Adrenal gland (tissue), 9 donors: ENCODE measurements at regions not wholly inside any gene's neighbourhood (a gene's known extent, or its start where the extent isn't known, plus 50 kb on each side); places are given as distances from the start of the nearest gene placed in this dataset.
"Not testable (repeated sequence)": the region's sequence is repeated elsewhere in the genome, so short reads cannot be mapped to it uniquely, and the experiment has no call there.

ENCODE experiments used
- DNase-seq, 7 donors: peaks; one replicate each; pipeline ENCODE4 v3.0.0-alpha.2; 2019 to 2020
- H3K27ac ChIP-seq, 5 donors: fragments of 200-600 bp; sonication (generic) in 4 of 5; 1 replicate in 3 of 5; 2 replicates in 2 of 5; pipeline versions ENCODE4 v1.5.1 to v1.8.0; 2016 to 2020; ENCODE audit warnings: mild to moderate bottlenecking in 1 of 5
- H3K27me3 ChIP-seq: fragments of 200-600 bp; 2 replicates; pipeline ENCODE4 v1.8.0; 2021
- H3K36me3 ChIP-seq, 2 donors: fragments of 200-600 bp; replicated peaks in 1 of 2; 1 replicate in 1 of 2; 2 replicates in 1 of 2; pipeline versions ENCODE4 v1.5.1 to v1.8.0; 2018 to 2022
- H3K4me1 ChIP-seq, 2 donors: fragments of 200-600 bp; replicated peaks in 1 of 2; 1 replicate in 1 of 2; 2 replicates in 1 of 2; pipeline versions ENCODE4 v1.5.1 to v1.8.0; 2018 to 2021
- H3K4me3 ChIP-seq, 4 donors: fragments of 200-600 bp; sonication (generic) in 3 of 4; one replicate each; pipeline ENCODE4 v1.5.1; 2016 to 2018
- H3K9me3 ChIP-seq, 3 donors: fragments of 200-600 bp; sonication (generic) in 1 of 3; replicated peaks in 1 of 3; 1 replicate in 2 of 3; 2 replicates in 1 of 3; pipeline versions ENCODE4 v1.5.1 to v1.8.0; 2016 to 2021
- POLR2A ChIP-seq, 2 donors: fragments of 450-650 bp; IDR thresholded peaks; one replicate each; pipeline ENCODE4 v1.6.1; 2017; ENCODE audit warnings: antibody characterized with exemption in 2 of 2, mild to moderate bottlenecking in 2 of 2, moderate library complexity in 1 of 2
- WGBS, 4 donors: extraction: QIAGEN DNeasy Blood & Tissue Kit in 2 of 4; methylation state at CpG; one replicate each; pipeline versions ENCODE4 v1.1.5 to v1.1.7; 2013 to 2017; 5-methylcytosine and 5-hydroxymethylcytosine counted together
- intact Hi-C, 2 donors: fragments of 100-400 bp; cut with DNase I; formaldehyde crosslinking; loops; one replicate each; pipeline versions ENCODE4 v1.14.1 to v1.15.0; 2022 to 2023
- TF ChIP-seq, protein P1 (sequence below), 6 experiments: fragments of 450-650 bp in 4 of 6; fragments of 200-600 bp in 2 of 6; sonication (generic) in 1 of 6; IDR thresholded peaks; 1 replicate in 5 of 6; 2 replicates in 1 of 6; pipeline versions ENCODE4 v1.5.1 to v1.8.0; 2016 to 2021; ENCODE audit warnings: antibody characterized with exemption in 6 of 6, mild to moderate bottlenecking in 2 of 6, moderate library complexity in 1 of 6
- donor health status: healthy with polysubstance abuse.
- donor health status: Bipolar disorder and iron deficiency.
- donor health status: DM: yes; HTN: yes; CAD: no.
- donor health status: DM: no; HTN: no; CAD: no.
- donor health status: DM: no; HTN: no; CAD: no.

DNA sequence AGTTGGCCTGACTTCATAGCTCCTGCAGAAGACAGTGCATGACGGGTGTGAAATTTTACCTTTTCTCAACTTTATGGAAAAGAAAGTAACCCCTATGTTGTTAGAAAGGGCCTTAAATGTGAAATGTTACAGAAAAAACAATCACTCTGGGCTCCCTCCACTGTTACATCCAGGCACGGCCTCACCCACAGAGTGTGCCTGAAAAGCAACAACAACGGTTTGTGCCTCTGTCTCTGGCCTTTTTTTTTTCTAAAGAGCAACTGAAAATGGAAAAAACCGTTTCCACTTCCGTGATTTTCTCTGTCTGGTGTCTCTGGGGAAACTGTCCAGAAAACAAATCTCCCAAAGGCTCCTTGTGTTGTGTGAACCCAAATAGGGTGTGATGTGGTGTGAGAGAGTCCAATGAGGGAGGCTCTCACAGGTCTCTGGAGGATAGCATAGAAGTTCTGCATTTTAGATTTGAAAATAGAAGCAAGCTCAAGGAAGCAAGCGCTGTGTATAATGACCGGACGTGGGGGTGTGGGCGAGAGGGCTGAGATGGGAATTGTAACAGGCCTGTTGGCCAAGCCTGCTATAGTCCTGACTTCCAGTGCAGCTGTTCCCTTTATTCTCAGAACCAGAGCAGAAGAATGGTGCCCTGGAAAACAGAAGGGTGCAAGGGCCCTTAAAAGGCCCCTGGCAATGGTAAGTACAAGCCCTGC, 221.8 kb upstream of the TUT7 start:
- no peaks in the 10 kb centered on the region for H3K27me3 ChIP-seq
- H3K9me3 ChIP-seq = no peaks in the 10 kb centered on the region
- H3K27ac ChIP-seq = no peak overlapping the region
- intact Hi-C loops = no loop called here
- no peak for DNase-seq
- H3K4me3 ChIP-seq = no peak overlapping the region
- H3K4me1 ChIP-seq = no peaks in the 10 kb centered on the region
- TF ChIP-seq POLR2A (IDR thresholded peaks at IDR 0.05) = no peak
- TF ChIP-seq, protein P1, sequence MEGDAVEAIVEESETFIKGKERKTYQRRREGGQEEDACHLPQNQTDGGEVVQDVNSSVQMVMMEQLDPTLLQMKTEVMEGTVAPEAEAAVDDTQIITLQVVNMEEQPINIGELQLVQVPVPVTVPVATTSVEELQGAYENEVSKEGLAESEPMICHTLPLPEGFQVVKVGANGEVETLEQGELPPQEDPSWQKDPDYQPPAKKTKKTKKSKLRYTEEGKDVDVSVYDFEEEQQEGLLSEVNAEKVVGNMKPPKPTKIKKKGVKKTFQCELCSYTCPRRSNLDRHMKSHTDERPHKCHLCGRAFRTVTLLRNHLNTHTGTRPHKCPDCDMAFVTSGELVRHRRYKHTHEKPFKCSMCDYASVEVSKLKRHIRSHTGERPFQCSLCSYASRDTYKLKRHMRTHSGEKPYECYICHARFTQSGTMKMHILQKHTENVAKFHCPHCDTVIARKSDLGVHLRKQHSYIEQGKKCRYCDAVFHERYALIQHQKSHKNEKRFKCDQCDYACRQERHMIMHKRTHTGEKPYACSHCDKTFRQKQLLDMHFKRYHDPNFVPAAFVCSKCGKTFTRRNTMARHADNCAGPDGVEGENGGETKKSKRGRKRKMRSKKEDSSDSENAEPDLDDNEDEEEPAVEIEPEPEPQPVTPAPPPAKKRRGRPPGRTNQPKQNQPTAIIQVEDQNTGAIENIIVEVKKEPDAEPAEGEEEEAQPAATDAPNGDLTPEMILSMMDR (IDR thresholded peaks at IDR 0.05) = no peak
- H3K36me3 ChIP-seq = no peaks in the 10 kb centered on the region
- 71 to 89% (median 86%) methylated on average over 9 of the region's 9 CpGs for WGBS, 4 donors

DNA sequence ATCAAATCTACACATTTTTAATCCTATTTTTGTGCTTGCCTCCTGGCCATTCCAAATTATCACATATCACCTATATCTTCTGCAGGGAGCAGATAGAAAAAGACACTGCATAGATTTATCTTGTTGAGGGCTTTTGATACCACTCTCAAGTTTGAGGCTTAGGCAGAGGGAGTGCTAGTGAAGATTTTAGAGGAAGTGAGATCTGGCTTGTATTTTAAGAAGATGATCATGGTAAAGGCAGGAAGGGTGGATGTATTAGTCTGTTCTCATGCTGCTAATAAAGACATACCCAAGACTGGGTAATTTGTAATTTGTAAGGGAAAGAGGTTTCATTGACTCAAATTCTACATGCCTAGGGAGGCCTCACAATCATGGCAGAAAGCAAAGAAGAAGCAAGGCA, 220.9 kb upstream of the TUT7 start:
- H3K4me1 ChIP-seq = no peaks in the 10 kb centered on the region
- no peaks in the 10 kb centered on the region for H3K9me3 ChIP-seq
- no peak for DNase-seq
- H3K27me3 ChIP-seq = no peaks in the 10 kb centered on the region
- intact Hi-C loops = no loop called here
- TF ChIP-seq, protein P1 (IDR thresholded peaks at IDR 0.05) = no peak
- H3K36me3 ChIP-seq = no peaks in the 10 kb centered on the region
- H3K4me3 ChIP-seq = no peak overlapping the region
- H3K27ac ChIP-seq = no peak overlapping the region

DNA sequence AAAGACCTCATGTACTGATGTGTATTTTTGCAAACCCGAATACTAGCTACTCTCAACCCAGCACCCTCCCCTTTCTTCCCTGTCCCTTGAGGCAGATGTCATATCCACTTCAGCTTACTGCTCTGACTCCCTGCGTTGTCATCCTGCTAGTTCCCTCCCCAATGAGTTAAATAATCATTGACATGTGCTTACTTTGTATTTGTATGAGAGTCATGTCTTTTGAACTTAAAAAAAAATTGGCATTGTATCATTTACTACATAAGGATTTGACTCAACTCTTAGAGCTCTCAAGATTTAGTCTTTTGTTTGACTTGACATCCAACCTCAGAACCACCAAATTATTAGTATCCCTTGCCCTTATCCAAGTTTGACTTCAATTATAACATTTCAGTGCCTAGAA, 219.7 kb upstream of the TUT7 start:
- 55 to 71% (median 66%) methylated on average over 2 of the region's 2 CpGs for WGBS, 4 donors
- H3K9me3 ChIP-seq = peaks cover 0 to 4% (median 0%) of the 10 kb centered on the region in 3 donors
- no peak for TF ChIP-seq POLR2A (IDR thresholded peaks at IDR 0.05)
- TF ChIP-seq, protein P1 (IDR thresholded peaks at IDR 0.05) = no peak
- no peak for DNase-seq
- no peak overlapping the region for H3K4me3 ChIP-seq
- intact Hi-C loops = no loop called here
- H3K27me3 ChIP-seq = no peaks in the 10 kb centered on the region
- H3K4me1 ChIP-seq = no peaks in the 10 kb centered on the region
- no peaks in the 10 kb centered on the region for H3K36me3 ChIP-seq
- no peak overlapping the region for H3K27ac ChIP-seq

DNA sequence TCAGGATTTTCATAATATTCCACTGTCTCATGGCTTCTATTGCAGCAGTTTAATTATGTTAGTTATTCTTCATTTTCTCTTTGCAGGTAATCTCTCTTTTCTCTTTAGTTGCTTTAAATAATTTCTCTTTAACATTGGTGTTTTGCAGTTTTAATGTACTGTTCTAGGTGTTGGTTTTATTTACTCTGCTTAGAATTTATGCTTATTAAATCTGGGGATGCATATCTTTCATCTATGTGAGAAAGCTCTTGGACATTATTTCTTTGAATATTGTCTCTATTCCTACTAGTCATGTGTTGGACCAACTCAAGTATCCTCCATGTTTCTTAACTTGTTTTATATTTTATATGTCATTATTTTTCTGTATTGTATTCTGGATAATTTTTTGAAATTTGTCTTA, 218.7 kb upstream of the TUT7 start:
- no peaks in the 10 kb centered on the region for H3K36me3 ChIP-seq
- intact Hi-C loops = no loop called here
- TF ChIP-seq, protein P1 (IDR thresholded peaks at IDR 0.05) = no peak
- no peak for TF ChIP-seq POLR2A (IDR thresholded peaks at IDR 0.05)
- peaks cover 0 to 5% (median 0%) of the 10 kb centered on the region in 3 donors for H3K9me3 ChIP-seq
- H3K4me1 ChIP-seq = no peaks in the 10 kb centered on the region
- no peak overlapping the region for H3K27ac ChIP-seq
- no peak for DNase-seq
- H3K27me3 ChIP-seq = no peaks in the 10 kb centered on the region
- no peak overlapping the region for H3K4me3 ChIP-seq

DNA sequence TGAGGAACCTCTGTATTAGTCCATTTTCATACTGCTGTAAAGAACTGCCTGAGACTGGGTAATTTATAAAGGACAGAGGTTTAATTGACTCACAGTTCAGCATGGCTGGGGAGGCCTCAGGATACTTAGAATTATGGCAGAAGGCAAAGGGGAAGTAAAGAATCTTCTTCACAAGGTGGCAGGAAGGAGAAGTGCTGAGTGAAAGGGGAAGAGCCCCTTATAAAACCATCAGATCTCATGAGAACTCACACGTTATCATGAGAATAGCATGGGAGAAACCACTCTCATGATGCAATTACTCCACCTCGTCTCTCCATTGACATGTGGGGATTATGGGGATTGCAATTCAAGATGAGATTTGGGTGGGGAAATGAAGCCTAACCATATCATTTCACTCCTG, 211.4 kb upstream of the TUT7 start:
- H3K4me1 ChIP-seq, H3K36me3 ChIP-seq, H3K27ac ChIP-seq, intact Hi-C loops, H3K4me3 ChIP-seq, DNase-seq, H3K9me3 ChIP-seq, H3K27me3 ChIP-seq: not testable (repeated sequence)
- WGBS, 4 donors = 55 to 79% (median 60%) methylated on average over 2 of the region's 2 CpGs
